ENCODE measurements at regions not wholly inside any gene's neighbourhood (a gene's known extent, or its start where the extent isn't known, plus 50 kb on each side); places are given as distances from the start of the nearest gene placed in this dataset.

DNA sequence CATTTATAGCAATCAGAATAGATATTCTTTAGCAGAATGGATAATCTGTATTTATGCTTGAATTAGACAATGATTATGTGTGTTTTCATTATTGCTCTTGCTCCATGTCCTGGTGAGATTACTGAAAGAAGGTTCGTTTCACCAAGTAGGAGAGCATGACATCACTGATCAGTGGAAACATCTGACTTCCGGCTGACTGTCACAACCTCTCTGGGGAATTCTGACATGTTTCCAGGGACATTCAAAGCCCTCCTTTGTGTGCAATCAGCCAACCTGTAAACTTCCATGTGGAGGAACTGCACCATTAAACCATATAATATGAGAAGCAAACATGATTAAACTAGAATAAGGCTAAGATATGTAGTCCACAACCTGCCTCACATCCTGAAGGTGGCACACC lies 424.8 kb upstream of the ADGRL4 start:
- no peak overlapping the region for H3K23ac ChIP-seq (ENCODE audit: insufficient read length)
- no peak overlapping the region for H2BK120ac ChIP-seq (replicated peaks; ENCODE audit: low read depth, low read length)
- H2AFZ ChIP-seq (ENCODE audit: low read length): no peak overlapping the region
- no peak overlapping the region for H3K18ac ChIP-seq (ENCODE audit: extremely low read depth, low read length)
- H4K5ac ChIP-seq (ENCODE audit: insufficient read length, low read depth, low read length): no peak overlapping the region
- no peak overlapping the region for H4K8ac ChIP-seq (ENCODE audit: extremely low read depth, insufficient read depth, low read length)
- 92% methylated on average over 2 of the region's 2 CpGs; no CpG with 5 or more reads in 1 of the 2 experiments for WGBS, 2 experiments (ENCODE audit: extremely low coverage in 1 of 2, insufficient coverage in 1 of 2, insufficient read length in 1 of 2, insufficient replicate concordance in 2 of 2, low coverage in 1 of 2, low lambda C conversion rate in 2 of 2, missing lambda C conversion rate in 1 of 2)
- H3K27me3 ChIP-seq (replicated peaks in 1 of 4; ENCODE audit: control insufficient read depth in 3 of 4, extremely low read depth in 1 of 4, insufficient read depth in 3 of 4, low read length in 3 of 4): no peaks in the 10 kb centered on the region
- no peak overlapping the region for H3K9ac ChIP-seq (replicated peaks in 1 of 4; ENCODE audit: extremely low read depth in 1 of 4, low read depth in 3 of 4, low read length in 3 of 4)
- H4K20me1 ChIP-seq (replicated peaks in 1 of 2; ENCODE audit: control insufficient read depth in 1 of 2, insufficient read depth in 2 of 2, low read length in 2 of 2): no peaks in the 10 kb centered on the region
- H3K4me1 ChIP-seq (replicated peaks in 1 of 4; ENCODE audit: control insufficient read depth in 3 of 4, insufficient read depth in 4 of 4, low read length in 3 of 4): no peaks in the 10 kb centered on the region
- no peak overlapping the region for H3K14ac ChIP-seq (ENCODE audit: insufficient read length)
- no peak overlapping the region for H3K27ac ChIP-seq (ENCODE audit: low read depth, low read length)
- CTCF ChIA-PET (ENCODE audit: partially characterized antibody): interaction anchor here (1.2 kb wide), 1 partner anchor 167 kb away, joined by 4 read pairs; no protein-coding TSS in a partner anchor
- no peaks in the 10 kb centered on the region for H3K36me3 ChIP-seq (ENCODE audit: control insufficient read depth in 2 of 4, insufficient read depth in 4 of 4, low read length in 3 of 4)
- no peak overlapping the region for H2BK15ac ChIP-seq (ENCODE audit: low read length)
- no peak overlapping the region for H3K4me2 ChIP-seq (ENCODE audit: insufficient read depth in 1 of 2, low read depth in 2 of 2, low read length in 2 of 2)
- no peaks in the 10 kb centered on the region for H3K79me2 ChIP-seq (ENCODE audit: control insufficient read depth in 1 of 2, insufficient read depth in 2 of 2, low read length in 2 of 2)
- no peak overlapping the region for H2BK20ac ChIP-seq (ENCODE audit: low read length)
- no peaks in the 10 kb centered on the region for H3K79me1 ChIP-seq (ENCODE audit: low read depth, low read length)
- no peak overlapping the region for H2AK5ac ChIP-seq (ENCODE audit: low read depth, low read length)
- H3K56ac ChIP-seq (replicated peaks; ENCODE audit: insufficient read length, low read depth, low read length): no peak overlapping the region
- FAIRE-seq (no peak), DNase-seq (ENCODE audit: low read depth in 1 of 2, low spot score in 2 of 2) (no peak)
- no peaks in the 10 kb centered on the region for H3K23me2 ChIP-seq (ENCODE audit: low read depth, low read length)
- H4K91ac ChIP-seq (replicated peaks; ENCODE audit: insufficient read length, low read length): no peak overlapping the region
- POLR2A ChIA-PET (ENCODE audit: partially characterized antibody): no interaction called here
- no peak overlapping the region for H3K4ac ChIP-seq (replicated peaks; ENCODE audit: insufficient read length, low read depth, low read length)
- no peak overlapping the region for H2BK12ac ChIP-seq (ENCODE audit: low read depth, low read length)
- no peaks in the 10 kb centered on the region for H3K9me3 ChIP-seq (ENCODE audit: insufficient read depth in 2 of 2, low read depth in 1 of 2, low read length in 1 of 2)
- no peak overlapping the region for H3K4me3 ChIP-seq (ENCODE audit: extremely low read depth in 1 of 4, insufficient read depth in 2 of 4, low read depth in 3 of 4, low read length in 4 of 4)
- no peak overlapping the region for H2BK5ac ChIP-seq (ENCODE audit: low read depth, low read length)
- TF ChIP-seq CHD1 (IDR thresholded peaks at IDR 0.05; ENCODE audit: low read depth, low read length): no peak
- no peak for TF ChIP-seq POLR2AphosphoS5 (IDR thresholded peaks at IDR 0.05; ENCODE audit: low read depth, low read length)
- TF ChIP-seq CBX8 (IDR thresholded peaks at IDR 0.05; ENCODE audit: borderline replicate concordance, low read depth, low read length): no peak
- no peak for TF ChIP-seq SIRT6 (IDR thresholded peaks at IDR 0.05; ENCODE audit: low read length)
- TF ChIP-seq EZH2 (IDR thresholded peaks at IDR 0.05; ENCODE audit: low read depth, low read length, severe bottlenecking): no peak
- TF ChIP-seq EGR1 (IDR thresholded peaks at IDR 0.05; ENCODE audit: borderline replicate concordance, low read depth, low read length): no peak
- no peak for TF ChIP-seq RFX5 (IDR thresholded peaks at IDR 0.05; ENCODE audit: borderline replicate concordance, low read depth, low read length)
- TF ChIP-seq SP4 (IDR thresholded peaks at IDR 0.05; ENCODE audit: low read length): no peak

Data from H1 (cell line).